Omental fat pad (tissue), 3 donors: ENCODE measurements at regions not wholly inside any gene's neighbourhood (a gene's known extent, or its start where the extent isn't known, plus 50 kb on each side); places are given as distances from the start of the nearest gene placed in this dataset.

Experiments
- ATAC-seq: fragments of 150-250 bp; one replicate; pipeline ENCODE4 v1.9.1; 2016; ENCODE audit warnings: mild to moderate bottlenecking, moderate library complexity; ENCODE audit not compliant: low FRiP score
- DNase-seq: peaks from one replicate; pipeline ENCODE4 v3.0.0-alpha.2; 2019; ENCODE audit warnings: low spot score
- CTCF ChIP-seq, 3 donors: fragments of 450-650 bp; IDR thresholded peaks; one replicate each; pipeline ENCODE4 v1.5.1; 2016 to 2017; ENCODE audit warnings: antibody characterized with exemption in 3 of 3, mild to moderate bottlenecking in 3 of 3, moderate library complexity in 2 of 3

- no peak for TF ChIP-seq CTCF (IDR thresholded peaks at IDR 0.05)
- ATAC-seq (no peak), DNase-seq (no peak)
Observed at GRCh38 chr6:148199584-148199983, 143.1 kb upstream of the SASH1 start.

GRCh38 chr6:148200293-148200692, 142.3 kb upstream of the SASH1 start:
- DNase-seq: no peak
- peak; percentile 61 for ATAC-seq
- no peak for TF ChIP-seq CTCF (IDR thresholded peaks at IDR 0.05)

GRCh38 chr6:148200781-148201180, 141.9 kb upstream of the SASH1 start:
- ATAC-seq: no peak
- DNase-seq: no peak
- no peak for TF ChIP-seq CTCF (IDR thresholded peaks at IDR 0.05)

- ATAC-seq: no peak
Observed at GRCh38 chr6:148203281-148203925, 139.2 kb upstream of the SASH1 start.

GRCh38 chr6:148203970-148204369, 138.7 kb upstream of the SASH1 start:
- ATAC-seq: no peak
- TF ChIP-seq CTCF (IDR thresholded peaks at IDR 0.05): no peak
- DNase-seq: no peak

More at GRCh38 chr6:148203281-148203925, 139.2 kb upstream of the SASH1 start:
- TF ChIP-seq CTCF (IDR thresholded peaks at IDR 0.05): no peak
- no peak for DNase-seq

GRCh38 chr6:148208298-148208697, 134.3 kb upstream of the SASH1 start:
- DNase-seq (no peak), ATAC-seq (no peak)
- TF ChIP-seq CTCF (IDR thresholded peaks at IDR 0.05): no peak

GRCh38 chr6:148211777-148212324, 130.8 kb upstream of the SASH1 start:
- DNase-seq (no peak), ATAC-seq (no peak)
- no peak for TF ChIP-seq CTCF (IDR thresholded peaks at IDR 0.05)
